Smooth muscle cell (in vitro differentiated cells): ENCODE measurements at regions not wholly inside any gene's neighbourhood (a gene's known extent, or its start where the extent isn't known, plus 50 kb on each side); places are given as distances from the start of the nearest gene placed in this dataset.
"Not testable (repeated sequence)": the region's sequence is repeated elsewhere in the genome, so short reads cannot be mapped to it uniquely, and the experiment has no call there.

ENCODE experiments used
- DNase-seq: peaks from one replicate; lab custom pipeline; 2025; ENCODE audit not compliant: unreplicated experiment; lab: John Stamatoyannopoulos, UW
- H2AFZ ChIP-seq: fragments of 200-600 bp; sonication (generic); 2 replicates; pipeline ENCODE4 v1.6.0; 2016; ENCODE audit warnings: antibody characterized with exemption, low read depth, mild to moderate bottlenecking
- H3F3A ChIP-seq: fragments of 200-600 bp; sonication (generic); 2 replicates; pipeline ENCODE4 v1.6.0; 2017; ENCODE audit warnings: antibody characterized with exemption, low read depth
- H3K27ac ChIP-seq: fragments of 200-600 bp; sonication (generic); 2 replicates; pipeline ENCODE4 v1.5.1; 2016; ENCODE audit warnings: low read depth, mild to moderate bottlenecking
- H3K27me3 ChIP-seq: fragments of 200-600 bp; sonication (generic); 2 replicates; pipeline ENCODE4 v1.6.1; 2016; ENCODE audit warnings: low read depth, mild to moderate bottlenecking
- H3K36me3 ChIP-seq: fragments of 200-600 bp; sonication (generic); 2 replicates; pipeline ENCODE4 v1.5.1; 2016; ENCODE audit warnings: low read depth
- H3K4me1 ChIP-seq: fragments of 200-600 bp; sonication (generic); 2 replicates; pipeline ENCODE4 v1.5.1; 2016; ENCODE audit warnings: low read depth
- H3K4me2 ChIP-seq: fragments of 200-600 bp; sonication (generic); 2 replicates; pipeline ENCODE4 v1.6.0; 2016; ENCODE audit warnings: mild to moderate bottlenecking
- H3K4me3 ChIP-seq: fragments of 200-600 bp; sonication (generic); 2 replicates; pipeline ENCODE4 v1.5.1; 2016; ENCODE audit warnings: mild to moderate bottlenecking
- H3K79me2 ChIP-seq: fragments of 200-600 bp; sonication (generic); 2 replicates; pipeline ENCODE4 v1.6.0; 2016; ENCODE audit warnings: low read depth, mild to moderate bottlenecking
- H3K9ac ChIP-seq: fragments of 200-600 bp; sonication (generic); 2 replicates; pipeline ENCODE4 v1.6.0; 2016; ENCODE audit warnings: low read depth
- H3K9me3 ChIP-seq: fragments of 200-600 bp; sonication (generic); replicated peaks from 2 replicates; pipeline ENCODE4 v1.5.1; 2016; ENCODE audit warnings: low read depth
- H4K20me1 ChIP-seq: fragments of 200-600 bp; sonication (generic); 2 replicates; pipeline ENCODE4 v1.6.0; 2016; ENCODE audit warnings: low read depth
- CTCF ChIP-seq: fragments of 200-600 bp; sonication (generic); IDR thresholded peaks from 2 replicates; pipeline ENCODE4 v1.5.1; 2017; ENCODE audit warnings: borderline replicate concordance, mild to moderate bottlenecking, antibody characterized with exemption; ENCODE audit not compliant: insufficient read depth, poor library complexity, severe bottlenecking
- WGBS: methylation state at CpG from one replicate; pipeline ENCODE4 v1.1.7; 2016; ENCODE audit warnings: low lambda C conversion rate; 5-methylcytosine and 5-hydroxymethylcytosine counted together

- Histone ChIP-seq H3K79me2 (no peaks in the 10 kb centered on the region), H2AFZ (no peak overlapping the region), H3K27ac (no peak overlapping the region), H3K36me3 (no peaks in the 10 kb centered on the region), H4K20me1 (no peaks in the 10 kb centered on the region), H3K4me3 (no peak overlapping the region), H3F3A (no peaks in the 10 kb centered on the region), H3K9me3 (no peaks in the 10 kb centered on the region), H3K9ac (no peak overlapping the region), H3K27me3 (no peaks in the 10 kb centered on the region), H3K4me2 (no peak overlapping the region), H3K4me1 (no peaks in the 10 kb centered on the region)
- 95% methylated on average over 4 of the region's 4 CpGs for WGBS
- no peak for DNase-seq
- no peak for TF ChIP-seq CTCF
Measured at GRCh38 chr13:100951016-100951415, 276.4 kb upstream of the TMTC4 start.

GRCh38 chr13:100948937-100949336, 274.3 kb upstream of the TMTC4 start:
- not testable (repeated sequence) for H3K36me3 ChIP-seq, H3K4me3 ChIP-seq, H2AFZ ChIP-seq, H3K9me3 ChIP-seq, H3F3A ChIP-seq, H4K20me1 ChIP-seq, DNase-seq, H3K27ac ChIP-seq, H3K4me2 ChIP-seq, H3K9ac ChIP-seq, H3K27me3 ChIP-seq, H3K4me1 ChIP-seq, H3K79me2 ChIP-seq
- 98% methylated on average over 3 of the region's 3 CpGs for WGBS

GRCh38 chr13:100946588-100946987, 272.0 kb upstream of the TMTC4 start:
- 93% methylated on average over 4 of the region's 4 CpGs for WGBS
- no peak for DNase-seq
- H3K79me2 ChIP-seq: no peaks in the 10 kb centered on the region
- no peak overlapping the region for H3K4me2 ChIP-seq
- H3K36me3 ChIP-seq: no peaks in the 10 kb centered on the region
- no peak for TF ChIP-seq CTCF
- H2AFZ ChIP-seq: no peak overlapping the region
- no peak overlapping the region for H3K4me3 ChIP-seq
- no peak overlapping the region for H3K9ac ChIP-seq
- H4K20me1 ChIP-seq: no peaks in the 10 kb centered on the region
- no peaks in the 10 kb centered on the region for H3F3A ChIP-seq
- H3K27me3 ChIP-seq: no peaks in the 10 kb centered on the region
- H3K27ac ChIP-seq: no peak overlapping the region
- no peaks in the 10 kb centered on the region for H3K4me1 ChIP-seq
- no peaks in the 10 kb centered on the region for H3K9me3 ChIP-seq

GRCh38 chr13:100944791-100945345, 270.3 kb upstream of the TMTC4 start:
- WGBS: 76% methylated on average over 5 of the region's 5 CpGs

More at GRCh38 chr13:100944791-100945345, 270.3 kb upstream of the TMTC4 start:
- H3K27ac ChIP-seq: no peak overlapping the region
- no peaks in the 10 kb centered on the region for H3K27me3 ChIP-seq
- H3K9me3 ChIP-seq: no peaks in the 10 kb centered on the region
- H3K9ac ChIP-seq: no peak overlapping the region
- DNase-seq: no peak
- H4K20me1 ChIP-seq: no peaks in the 10 kb centered on the region
- no peak overlapping the region for H2AFZ ChIP-seq
- H3K4me1 ChIP-seq: no peaks in the 10 kb centered on the region
- H3K79me2 ChIP-seq: no peaks in the 10 kb centered on the region
- no peak overlapping the region for H3K4me3 ChIP-seq
- no peaks in the 10 kb centered on the region for H3K36me3 ChIP-seq
- H3K4me2 ChIP-seq: no peak overlapping the region
- no peak for TF ChIP-seq CTCF
- H3F3A ChIP-seq: no peaks in the 10 kb centered on the region
